ENCODE measurements at regions not wholly inside any gene's neighbourhood (a gene's known extent, or its start where the extent isn't known, plus 50 kb on each side); places are given as distances from the start of the nearest gene placed in this dataset.

- TF ChIP-seq TP53 (CRISPR knock-in tag; IDR thresholded peaks at IDR 0.05) (no peak), ATF6 (CRISPR knock-in tag; IDR thresholded peaks at IDR 0.05) (no peak), NFYB (CRISPR knock-in tag; conservative IDR thresholded peaks at IDR 0.05; ENCODE audit: low read depth) (no peak)
These were observed 76.5 kb upstream of the B3GAT1 start (continued) for GRCh38 chr11:134488512-134488911.

GRCh38 chr11:134487696-134488095 lies 75.7 kb upstream of the B3GAT1 start:
- TF ChIP-seq ATF1 (CRISPR knock-in tag; IDR thresholded peaks at IDR 0.05) (no peak), CBFB (CRISPR knock-in tag; IDR thresholded peaks at IDR 0.05; ENCODE audit: low read depth) (no peak), ZSCAN18 (CRISPR knock-in tag; IDR thresholded peaks at IDR 0.05) (no peak), NFATC4 (CRISPR knock-in tag; IDR thresholded peaks at IDR 0.05) (no peak), ZNF396 (CRISPR knock-in tag; IDR thresholded peaks at IDR 0.05; ENCODE audit: borderline replicate concordance) (no peak), PRDM15 (CRISPR knock-in tag; IDR thresholded peaks at IDR 0.05) (no peak), ZNF317 (CRISPR knock-in tag; IDR thresholded peaks at IDR 0.05; ENCODE audit: borderline replicate concordance, low read depth) (no peak), GTF2I (CRISPR knock-in tag; conservative IDR thresholded peaks at IDR 0.05) (no peak), FOXP1 (CRISPR knock-in tag; IDR thresholded peaks at IDR 0.05; ENCODE audit: borderline replicate concordance) (no peak), ZNF232 (CRISPR knock-in tag; IDR thresholded peaks at IDR 0.05) (no peak)
- TF ChIP-seq, protein P1, sequence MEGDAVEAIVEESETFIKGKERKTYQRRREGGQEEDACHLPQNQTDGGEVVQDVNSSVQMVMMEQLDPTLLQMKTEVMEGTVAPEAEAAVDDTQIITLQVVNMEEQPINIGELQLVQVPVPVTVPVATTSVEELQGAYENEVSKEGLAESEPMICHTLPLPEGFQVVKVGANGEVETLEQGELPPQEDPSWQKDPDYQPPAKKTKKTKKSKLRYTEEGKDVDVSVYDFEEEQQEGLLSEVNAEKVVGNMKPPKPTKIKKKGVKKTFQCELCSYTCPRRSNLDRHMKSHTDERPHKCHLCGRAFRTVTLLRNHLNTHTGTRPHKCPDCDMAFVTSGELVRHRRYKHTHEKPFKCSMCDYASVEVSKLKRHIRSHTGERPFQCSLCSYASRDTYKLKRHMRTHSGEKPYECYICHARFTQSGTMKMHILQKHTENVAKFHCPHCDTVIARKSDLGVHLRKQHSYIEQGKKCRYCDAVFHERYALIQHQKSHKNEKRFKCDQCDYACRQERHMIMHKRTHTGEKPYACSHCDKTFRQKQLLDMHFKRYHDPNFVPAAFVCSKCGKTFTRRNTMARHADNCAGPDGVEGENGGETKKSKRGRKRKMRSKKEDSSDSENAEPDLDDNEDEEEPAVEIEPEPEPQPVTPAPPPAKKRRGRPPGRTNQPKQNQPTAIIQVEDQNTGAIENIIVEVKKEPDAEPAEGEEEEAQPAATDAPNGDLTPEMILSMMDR (IDR thresholded peaks at IDR 0.05) = no peak
- TF ChIP-seq, protein P2, sequence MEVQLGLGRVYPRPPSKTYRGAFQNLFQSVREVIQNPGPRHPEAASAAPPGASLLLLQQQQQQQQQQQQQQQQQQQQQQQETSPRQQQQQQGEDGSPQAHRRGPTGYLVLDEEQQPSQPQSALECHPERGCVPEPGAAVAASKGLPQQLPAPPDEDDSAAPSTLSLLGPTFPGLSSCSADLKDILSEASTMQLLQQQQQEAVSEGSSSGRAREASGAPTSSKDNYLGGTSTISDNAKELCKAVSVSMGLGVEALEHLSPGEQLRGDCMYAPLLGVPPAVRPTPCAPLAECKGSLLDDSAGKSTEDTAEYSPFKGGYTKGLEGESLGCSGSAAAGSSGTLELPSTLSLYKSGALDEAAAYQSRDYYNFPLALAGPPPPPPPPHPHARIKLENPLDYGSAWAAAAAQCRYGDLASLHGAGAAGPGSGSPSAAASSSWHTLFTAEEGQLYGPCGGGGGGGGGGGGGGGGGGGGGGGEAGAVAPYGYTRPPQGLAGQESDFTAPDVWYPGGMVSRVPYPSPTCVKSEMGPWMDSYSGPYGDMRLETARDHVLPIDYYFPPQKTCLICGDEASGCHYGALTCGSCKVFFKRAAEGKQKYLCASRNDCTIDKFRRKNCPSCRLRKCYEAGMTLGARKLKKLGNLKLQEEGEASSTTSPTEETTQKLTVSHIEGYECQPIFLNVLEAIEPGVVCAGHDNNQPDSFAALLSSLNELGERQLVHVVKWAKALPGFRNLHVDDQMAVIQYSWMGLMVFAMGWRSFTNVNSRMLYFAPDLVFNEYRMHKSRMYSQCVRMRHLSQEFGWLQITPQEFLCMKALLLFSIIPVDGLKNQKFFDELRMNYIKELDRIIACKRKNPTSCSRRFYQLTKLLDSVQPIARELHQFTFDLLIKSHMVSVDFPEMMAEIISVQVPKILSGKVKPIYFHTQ (CRISPR knock-in tag; IDR thresholded peaks at IDR 0.05) = no peak
- TF ChIP-seq, protein P3, sequence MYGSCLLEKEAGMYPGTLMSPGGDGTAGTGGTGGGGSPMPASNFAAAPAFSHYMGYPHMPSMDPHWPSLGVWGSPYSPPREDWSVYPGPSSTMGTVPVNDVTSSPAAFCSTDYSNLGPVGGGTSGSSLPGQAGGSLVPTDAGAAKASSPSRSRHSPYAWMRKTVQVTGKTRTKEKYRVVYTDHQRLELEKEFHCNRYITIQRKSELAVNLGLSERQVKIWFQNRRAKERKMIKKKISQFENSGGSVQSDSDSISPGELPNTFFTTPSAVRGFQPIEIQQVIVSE (CRISPR knock-in tag; IDR thresholded peaks at IDR 0.05; ENCODE audit: borderline replicate concordance) = no peak
- Mint-ChIP-seq H3K27ac (no peak overlapping the region), H3K4me3 (no peak overlapping the region), H3K4me1 (no peaks in the 10 kb centered on the region), H3K36me3 (no peaks in the 10 kb centered on the region), H3K27me3 (ENCODE audit: low read depth) (peaks cover 10% of the 10 kb centered on the region), H3K9me3 (peaks cover 4% of the 10 kb centered on the region)
- DNase-seq (ENCODE audit: low spot score) (no peak), ATAC-seq (no peak)
- CTCF ChIA-PET = interaction anchor here (0.5 kb wide), 1 partner anchor 468 kb away, joined by 3 read pairs; no protein-coding TSS in a partner anchor
- POLR2A ChIA-PET = no interaction called here

Data from WTC11 (cell line).